ENCODE measurements at regions not wholly inside any gene's neighbourhood (a gene's known extent, or its start where the extent isn't known, plus 50 kb on each side); places are given as distances from the start of the nearest gene placed in this dataset.

GRCh38 chr2:173580351-173580750, 225.7 kb downstream of the CDCA7 start (continued):
- TF ChIP-seq CBX5 (IDR thresholded peaks at IDR 0.05; ENCODE audit: low read depth, low read length), result no peak
- TF ChIP-seq HDAC6 (IDR thresholded peaks at IDR 0.05; ENCODE audit: low read depth, low read length), result no peak
- TF ChIP-seq JUND (IDR thresholded peaks at IDR 0.05; ENCODE audit: low read length), result no peak
